GM18907 (cell line): ENCODE measurements at regions not wholly inside any gene's neighbourhood (a gene's known extent, or its start where the extent isn't known, plus 50 kb on each side); places are given as distances from the start of the nearest gene placed in this dataset.
"Not testable (repeated sequence)": the region's sequence is repeated elsewhere in the genome, so short reads cannot be mapped to it uniquely, and the experiment has no call there.

Experiments used
- ATAC-seq: cut with Tn5 transposase; IDR thresholded peaks from one replicate; pipeline ENCODE4 v1.9.1; 2021; ENCODE audit warnings: mild to moderate bottlenecking, moderate library complexity; ENCODE audit not compliant: unreplicated experiment

DNA sequence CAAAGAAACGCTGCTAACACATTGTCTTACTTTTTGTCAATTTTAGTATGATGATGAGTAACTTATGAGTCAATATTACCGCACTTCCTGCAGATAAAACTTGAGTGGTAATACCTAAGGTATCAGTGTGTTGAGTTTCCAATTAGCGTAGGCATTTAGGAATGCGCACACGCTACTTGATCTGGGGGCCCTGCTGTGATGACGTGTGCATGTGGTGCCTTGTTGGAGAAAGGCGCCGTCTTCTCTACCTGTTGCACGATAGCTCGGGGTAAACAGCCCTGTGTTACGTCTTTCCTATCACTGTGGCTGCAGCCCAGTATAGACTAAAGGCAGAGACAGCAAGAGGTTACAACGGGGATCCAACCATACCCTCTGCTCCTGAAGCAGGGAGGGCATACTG, 476.8 kb upstream of the ADARB2 start:
- ATAC-seq: no peak

DNA sequence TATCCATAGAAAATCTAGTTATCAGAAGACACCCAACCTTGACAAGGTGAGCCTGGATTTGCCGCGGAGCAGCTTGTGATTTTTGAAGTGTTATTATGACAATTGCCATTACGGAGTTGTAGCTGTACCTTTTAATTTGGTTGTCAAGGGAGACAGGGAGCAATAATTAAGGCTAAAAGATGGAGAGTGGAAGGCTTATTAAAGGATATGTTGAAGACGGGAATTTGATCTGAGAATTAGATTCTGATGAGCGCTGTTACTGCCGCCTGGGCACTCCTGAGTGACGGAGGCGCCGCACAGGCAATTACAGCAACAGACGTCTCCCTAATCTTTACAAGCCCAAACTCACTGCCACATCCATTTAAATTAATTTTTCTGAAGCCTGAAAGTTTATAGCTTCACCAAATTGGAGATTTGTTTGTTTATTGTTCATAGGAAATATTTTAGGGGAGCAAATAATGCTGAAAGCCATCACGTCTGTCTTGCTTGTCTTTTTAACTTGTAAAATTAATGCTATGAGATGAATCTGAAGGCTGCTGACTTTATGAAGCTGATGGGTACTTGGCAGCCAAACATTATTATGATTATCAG, 475.0 kb upstream of the ADARB2 start:
- ATAC-seq: no peak

GRCh38 chr10:2210088-2210487, 472.8 kb upstream of the ADARB2 start:
- no peak for ATAC-seq

GRCh38 chr10:2208106-2208505, 470.8 kb upstream of the ADARB2 start:
- no peak for ATAC-seq

DNA sequence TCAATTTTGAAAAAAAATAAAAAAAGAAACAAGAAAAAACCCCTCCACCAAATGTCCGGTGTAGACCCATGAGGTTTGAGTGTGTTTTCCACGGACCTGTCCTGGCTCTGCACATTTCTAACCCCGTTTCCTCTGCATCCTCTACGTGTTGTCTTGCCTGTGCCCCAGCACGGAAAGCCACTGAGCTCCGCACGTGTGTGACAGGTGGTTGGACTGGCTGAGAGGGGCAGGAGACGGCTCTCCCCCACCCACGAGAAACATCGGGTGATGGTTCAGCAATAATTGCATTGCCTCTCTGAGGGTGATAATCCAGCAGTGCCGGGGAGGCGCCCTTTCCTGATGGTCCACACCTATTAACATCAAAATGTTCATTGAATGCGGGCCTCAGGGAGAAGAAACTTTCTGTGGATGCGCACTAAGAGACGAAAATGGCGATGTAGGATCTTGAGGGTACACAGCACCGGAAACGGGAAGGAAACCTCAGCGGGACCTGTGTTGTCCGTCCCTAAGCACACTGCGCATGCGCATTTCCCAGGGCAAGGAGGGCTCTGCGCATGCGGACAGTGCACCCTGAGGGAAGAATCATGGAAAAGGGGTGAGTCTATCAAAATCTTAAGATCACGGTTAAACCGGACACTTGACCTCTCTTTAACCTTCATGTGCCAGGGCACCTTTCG, 470.1 kb upstream of the ADARB2 start:
- no peak for ATAC-seq

GRCh38 chr10:2205406-2205805, 468.1 kb upstream of the ADARB2 start:
- ATAC-seq: no peak

GRCh38 chr10:2202401-2202800, 465.1 kb upstream of the ADARB2 start:
- no peak for ATAC-seq

GRCh38 chr10:2201534-2202099, 464.3 kb upstream of the ADARB2 start:
- no peak for ATAC-seq

DNA sequence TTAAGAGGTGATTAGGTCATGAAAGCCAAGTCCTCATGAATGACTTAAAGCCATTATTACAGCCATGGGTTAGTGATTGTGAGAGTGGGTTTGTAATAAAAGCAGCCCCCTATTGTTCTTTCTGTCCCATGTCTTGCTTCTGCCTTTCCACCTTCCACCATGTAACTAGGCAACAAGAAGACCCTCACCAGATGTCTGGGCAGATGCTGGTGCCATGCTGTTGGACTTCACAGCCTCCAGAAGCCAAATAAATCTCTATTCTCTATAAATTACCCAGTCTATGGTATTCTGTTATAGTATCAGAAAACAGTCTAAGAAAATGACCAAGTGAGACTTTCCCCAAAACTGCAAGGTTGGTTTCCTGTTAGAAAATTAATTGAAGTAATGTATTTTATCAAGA, 460.3 kb upstream of the ADARB2 start:
- no peak for ATAC-seq

DNA sequence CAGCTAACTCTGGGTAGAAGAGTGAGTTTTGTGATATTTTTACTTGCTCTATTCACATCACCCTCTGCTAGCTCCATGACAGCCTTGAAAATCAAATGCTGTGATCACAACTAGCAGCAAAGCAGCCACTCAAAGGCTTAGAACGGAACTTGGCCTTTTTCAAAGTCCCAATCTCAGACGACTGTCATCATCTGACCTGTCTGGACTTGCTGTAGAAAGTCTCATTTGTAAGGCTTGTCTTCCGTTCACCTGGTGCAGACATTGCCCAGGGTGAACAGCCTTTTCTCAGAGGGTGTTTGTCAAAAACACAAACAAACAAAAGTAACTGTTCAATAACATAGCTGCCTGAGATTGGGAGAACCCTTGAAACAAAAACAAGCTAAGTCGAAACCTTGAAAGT, 458.9 kb upstream of the ADARB2 start:
- ATAC-seq: no peak

- ATAC-seq: not testable (repeated sequence)
Measured at GRCh38 chr10:2189356-2189755, 452.0 kb upstream of the ADARB2 start.

DNA sequence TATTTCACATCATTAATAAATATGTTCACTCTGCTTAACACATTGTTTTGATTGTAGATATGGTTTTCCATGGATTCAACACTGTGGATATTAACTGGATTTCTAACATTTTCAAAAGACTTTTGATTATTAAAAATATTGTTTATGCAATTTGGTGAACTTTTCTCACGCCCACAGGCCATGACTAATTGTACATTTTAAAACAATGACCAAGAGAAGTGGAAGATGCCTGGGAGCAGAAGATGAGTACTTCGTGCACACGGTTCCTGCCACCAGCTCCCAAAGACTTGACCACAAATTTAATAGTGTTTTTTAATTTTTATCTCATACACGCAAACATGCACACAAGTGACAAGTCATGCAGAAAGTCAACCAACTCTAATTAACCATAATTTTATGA, 451.0 kb upstream of the ADARB2 start:
- ATAC-seq: no peak

DNA sequence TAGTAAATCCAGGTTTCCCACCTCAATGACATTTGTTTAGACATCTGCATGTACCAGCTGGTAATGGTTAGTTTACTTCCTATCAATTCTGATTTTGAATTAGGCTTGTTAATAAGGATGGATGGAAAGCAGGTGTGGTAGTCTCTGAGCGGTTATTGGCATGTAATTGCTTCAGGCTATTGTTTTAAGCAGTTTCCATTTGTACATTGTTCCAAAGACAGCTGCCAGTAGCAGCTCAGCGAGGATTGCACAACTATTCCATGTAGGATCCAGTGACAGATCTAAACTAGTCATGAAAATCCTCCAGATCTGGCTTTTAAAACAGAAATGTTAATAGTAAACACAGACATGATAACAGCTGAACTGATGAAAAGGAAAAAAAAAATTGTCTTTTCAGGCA, 436.0 kb upstream of the ADARB2 start:
- ATAC-seq: no peak

DNA sequence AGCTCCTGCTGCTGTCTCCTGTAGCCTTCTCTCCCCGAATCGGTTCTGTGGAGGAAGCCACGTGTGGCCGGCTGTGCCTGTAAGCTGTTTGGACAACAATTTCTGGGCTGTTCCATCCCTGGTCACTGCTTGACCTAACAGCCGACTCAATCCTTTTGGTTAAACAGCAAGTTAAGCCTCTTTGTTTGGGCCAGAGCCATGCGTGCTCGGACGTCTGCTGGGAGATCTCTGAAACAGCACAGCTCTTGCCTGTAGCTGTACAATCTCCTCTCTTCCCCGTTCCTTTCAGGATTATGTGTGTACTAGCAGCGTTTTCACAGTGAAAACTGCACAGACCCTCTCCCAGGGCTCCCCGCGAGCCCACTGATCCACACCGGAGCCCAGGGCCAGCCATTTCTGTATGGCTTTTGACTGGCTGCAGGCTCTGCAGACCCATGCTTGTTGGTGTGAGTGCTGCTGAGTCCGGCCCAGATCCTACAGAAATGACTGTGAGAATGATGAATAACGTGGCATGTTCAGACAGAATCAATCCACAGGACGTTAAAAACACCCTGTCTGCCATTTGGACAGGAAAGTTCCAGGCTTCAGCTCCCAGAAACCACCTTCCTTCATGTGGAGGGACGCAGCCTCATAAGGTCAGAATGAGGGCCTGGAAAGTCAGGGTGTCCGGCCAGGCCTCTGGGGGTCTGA, 428.6 kb upstream of the ADARB2 start:
- no peak for ATAC-seq

GRCh38 chr10:2150288-2150687, 413.0 kb upstream of the ADARB2 start:
- ATAC-seq: no peak

GRCh38 chr10:2145926-2146478, 408.7 kb upstream of the ADARB2 start:
- ATAC-seq: no peak

GRCh38 chr10:2145491-2145890, 408.2 kb upstream of the ADARB2 start:
- no peak for ATAC-seq

- no peak for ATAC-seq
Measured at GRCh38 chr10:2144584-2144983, 407.3 kb upstream of the ADARB2 start.

DNA sequence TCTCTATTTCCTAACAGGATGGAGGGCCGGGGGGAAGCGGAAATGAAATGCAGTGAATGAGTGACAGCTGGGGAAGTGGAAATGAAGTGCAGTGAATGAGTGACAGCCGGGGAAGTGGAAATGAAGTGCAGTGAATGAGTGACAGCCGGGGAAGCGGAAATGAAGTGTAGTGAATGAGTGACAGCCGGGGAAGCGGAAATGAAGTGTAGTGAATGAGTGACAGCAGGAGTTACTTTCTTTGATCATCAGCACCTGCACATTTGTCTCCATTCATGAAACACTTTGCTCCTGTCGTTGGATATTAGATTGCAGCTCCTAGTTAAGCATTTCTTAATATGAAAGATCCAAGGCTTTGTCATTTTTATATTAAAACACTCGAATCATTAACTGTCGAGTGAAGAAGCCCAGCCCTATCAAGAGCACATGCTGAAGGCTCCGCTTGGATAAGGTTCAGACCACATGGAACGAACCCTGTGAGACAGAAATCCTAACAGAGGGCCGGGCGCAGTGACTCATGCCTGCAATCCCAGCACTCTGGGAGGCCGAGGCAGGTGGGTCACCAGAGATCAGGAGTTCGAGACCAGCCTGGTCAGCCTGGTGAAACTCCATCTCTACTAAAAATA, 406.0 kb upstream of the ADARB2 start:
- ATAC-seq: no peak

DNA sequence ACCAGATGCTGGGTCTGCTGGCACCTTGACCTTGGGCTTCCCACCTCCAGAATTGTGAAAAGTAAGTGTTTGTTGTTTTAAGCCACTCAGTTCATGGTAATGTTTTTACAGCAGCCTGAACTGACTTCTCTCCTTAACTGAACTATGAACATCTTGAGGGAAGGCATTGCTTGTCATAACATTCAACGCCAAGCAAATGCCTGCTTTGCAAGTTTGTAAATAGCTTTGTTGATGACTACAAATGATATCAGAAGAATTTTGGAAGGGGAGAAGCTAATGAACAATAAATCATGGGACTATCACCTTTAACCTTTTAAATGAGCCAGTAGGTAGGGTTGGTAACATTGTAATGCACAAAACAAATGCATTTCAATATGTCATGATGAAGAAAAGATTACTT, 402.4 kb upstream of the ADARB2 start:
- ATAC-seq: no peak

DNA sequence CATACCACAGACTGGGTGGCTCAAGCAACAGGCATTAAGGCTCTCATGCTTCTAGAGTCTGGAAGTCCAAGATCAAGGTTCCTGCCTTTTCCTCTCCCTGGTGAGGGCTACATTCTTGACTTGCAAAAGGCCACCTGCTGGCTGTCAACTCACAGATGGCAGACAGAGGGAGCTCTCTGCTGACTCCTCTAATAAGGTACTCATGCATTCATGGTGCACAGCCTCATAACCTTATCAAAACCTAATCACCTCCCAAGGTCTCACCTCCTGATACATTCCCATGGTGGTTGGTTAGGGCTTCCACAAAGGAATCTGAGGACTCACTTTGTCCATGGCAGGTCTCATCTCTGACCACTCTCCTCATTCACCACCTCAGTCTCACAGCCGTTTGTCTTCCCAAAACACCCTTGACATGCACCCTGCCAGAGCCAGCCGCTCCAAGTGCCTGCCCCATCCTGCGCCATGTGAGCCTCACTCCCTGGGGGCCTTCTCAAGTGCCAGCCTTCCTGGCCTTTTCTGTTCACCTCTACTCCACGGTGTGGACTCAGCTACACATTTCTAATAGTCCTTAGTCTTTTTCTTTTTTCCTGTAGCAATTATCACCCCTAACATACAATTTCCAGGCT, 400.3 kb upstream of the ADARB2 start:
- peak; percentile 55 for ATAC-seq
